ENCODE measurements at regions not wholly inside any gene's neighbourhood (a gene's known extent, or its start where the extent isn't known, plus 50 kb on each side); places are given as distances from the start of the nearest gene placed in this dataset.

GRCh38 chr7:46461334-46461777 is 540.3 kb upstream of the IGFBP3 start:
- no peaks in the 10 kb centered on the region; the same call in 1 of the 2 replicates for H3K27me3 Mint-ChIP-seq (ENCODE audit: insufficient read depth)
- TF ChIP-seq, protein P1, sequence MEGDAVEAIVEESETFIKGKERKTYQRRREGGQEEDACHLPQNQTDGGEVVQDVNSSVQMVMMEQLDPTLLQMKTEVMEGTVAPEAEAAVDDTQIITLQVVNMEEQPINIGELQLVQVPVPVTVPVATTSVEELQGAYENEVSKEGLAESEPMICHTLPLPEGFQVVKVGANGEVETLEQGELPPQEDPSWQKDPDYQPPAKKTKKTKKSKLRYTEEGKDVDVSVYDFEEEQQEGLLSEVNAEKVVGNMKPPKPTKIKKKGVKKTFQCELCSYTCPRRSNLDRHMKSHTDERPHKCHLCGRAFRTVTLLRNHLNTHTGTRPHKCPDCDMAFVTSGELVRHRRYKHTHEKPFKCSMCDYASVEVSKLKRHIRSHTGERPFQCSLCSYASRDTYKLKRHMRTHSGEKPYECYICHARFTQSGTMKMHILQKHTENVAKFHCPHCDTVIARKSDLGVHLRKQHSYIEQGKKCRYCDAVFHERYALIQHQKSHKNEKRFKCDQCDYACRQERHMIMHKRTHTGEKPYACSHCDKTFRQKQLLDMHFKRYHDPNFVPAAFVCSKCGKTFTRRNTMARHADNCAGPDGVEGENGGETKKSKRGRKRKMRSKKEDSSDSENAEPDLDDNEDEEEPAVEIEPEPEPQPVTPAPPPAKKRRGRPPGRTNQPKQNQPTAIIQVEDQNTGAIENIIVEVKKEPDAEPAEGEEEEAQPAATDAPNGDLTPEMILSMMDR (IDR thresholded peaks at IDR 0.05) = no peak
- H3K4me3 Mint-ChIP-seq = no peak overlapping the region
- H3K36me3 Mint-ChIP-seq (ENCODE audit: low read depth) = peaks cover 36% of the 10 kb centered on the region
- no peak overlapping the region for H3K27ac Mint-ChIP-seq
- H3K4me1 Mint-ChIP-seq (ENCODE audit: low read depth) = peaks cover 16% of the 10 kb centered on the region
- peaks cover 25% of the 10 kb centered on the region for H3K9me3 Mint-ChIP-seq
- DNase-seq = no peak

GRCh38 chr7:46459942-46460341 is 538.9 kb upstream of the IGFBP3 start:
- Mint-ChIP-seq H3K27ac (no peak overlapping the region), H3K4me1 (ENCODE audit: low read depth) (peaks cover 30% of the 10 kb centered on the region), H3K4me3 (no peak overlapping the region), H3K36me3 (ENCODE audit: low read depth) (peaks cover 30% of the 10 kb centered on the region), H3K9me3 (peaks cover 16% of the 10 kb centered on the region), H3K27me3 (ENCODE audit: insufficient read depth) (no peaks in the 10 kb centered on the region; the same call in 1 of the 2 replicates)
- DNase-seq = no peak
- TF ChIP-seq, protein P1 (IDR thresholded peaks at IDR 0.05) = no peak

DNA sequence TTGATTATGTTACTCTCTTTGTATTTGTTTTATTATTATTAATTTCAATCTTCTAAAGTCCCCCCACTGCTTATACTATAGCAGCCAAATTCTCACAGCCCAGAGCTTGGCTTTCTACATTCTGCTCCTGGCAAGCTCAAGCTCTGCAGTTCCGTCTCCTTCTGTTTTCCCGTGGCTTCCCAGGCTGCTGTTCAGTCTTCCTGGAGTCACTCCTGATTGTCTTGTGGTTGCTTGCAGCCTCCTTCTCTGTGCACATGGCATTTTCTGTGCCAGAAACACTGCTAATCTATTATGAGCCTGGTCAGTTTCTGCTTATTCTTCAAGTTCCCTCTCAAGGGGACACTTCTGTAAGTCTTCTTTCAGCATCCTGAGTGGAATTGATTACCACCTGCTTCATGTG is 533.7 kb upstream of the IGFBP3 start:
- H3K27me3 Mint-ChIP-seq (ENCODE audit: insufficient read depth) = no peaks in the 10 kb centered on the region
- TF ChIP-seq, protein P1 (IDR thresholded peaks at IDR 0.05) = no peak
- H3K9me3 Mint-ChIP-seq = no peaks in the 10 kb centered on the region
- peaks cover 4% of the 10 kb centered on the region; the same call in 1 of the 2 replicates for H3K36me3 Mint-ChIP-seq (ENCODE audit: low read depth)
- no peak overlapping the region for H3K27ac Mint-ChIP-seq
- no peak overlapping the region for H3K4me3 Mint-ChIP-seq
- H3K4me1 Mint-ChIP-seq (ENCODE audit: low read depth) = peaks cover 54% of the 10 kb centered on the region
- no peak for DNase-seq

- Mint-ChIP-seq H3K9me3 (no peaks in the 10 kb centered on the region), H3K27ac (no peak overlapping the region), H3K4me3 (no peak overlapping the region), H3K27me3 (ENCODE audit: insufficient read depth) (no peaks in the 10 kb centered on the region), H3K4me1 (ENCODE audit: low read depth) (peaks cover 55% of the 10 kb centered on the region), H3K36me3 (ENCODE audit: low read depth) (peaks cover 4% of the 10 kb centered on the region; the same call in 1 of the 2 replicates)
- TF ChIP-seq, protein P1 (IDR thresholded peaks at IDR 0.05) = no peak
- no peak for DNase-seq
These were observed 531.6 kb upstream of the IGFBP3 start for GRCh38 chr7:46452561-46453135.

DNA sequence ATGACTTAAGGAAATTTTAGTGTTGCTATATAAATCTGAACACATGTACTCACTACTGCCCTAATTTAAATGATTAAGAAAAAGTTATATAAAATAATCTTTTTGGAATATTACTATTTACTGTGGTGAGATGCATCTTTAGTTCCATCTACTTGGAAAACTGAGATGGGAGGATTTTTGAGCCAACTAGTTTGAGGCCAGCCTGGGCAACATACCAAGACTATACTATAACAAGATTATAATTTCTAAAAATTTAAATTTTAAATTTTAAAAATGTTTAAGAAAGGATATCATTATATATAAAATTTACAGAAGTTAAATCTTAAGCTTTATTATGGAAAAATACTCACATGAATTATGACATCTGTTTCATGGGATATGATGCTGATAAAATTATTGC is 530.8 kb upstream of the IGFBP3 start:
- no peaks in the 10 kb centered on the region for H3K9me3 Mint-ChIP-seq
- no peak overlapping the region for H3K27ac Mint-ChIP-seq
- H3K4me1 Mint-ChIP-seq (ENCODE audit: low read depth) = peaks cover 47% of the 10 kb centered on the region
- TF ChIP-seq, protein P1 (IDR thresholded peaks at IDR 0.05) = no peak
- H3K27me3 Mint-ChIP-seq (ENCODE audit: insufficient read depth) = no peaks in the 10 kb centered on the region
- peaks cover 4% of the 10 kb centered on the region; the same call in 1 of the 2 replicates for H3K36me3 Mint-ChIP-seq (ENCODE audit: low read depth)
- no peak for DNase-seq
- no peak overlapping the region for H3K4me3 Mint-ChIP-seq
